ENCODE measurements at regions not wholly inside any gene's neighbourhood (a gene's known extent, or its start where the extent isn't known, plus 50 kb on each side); places are given as distances from the start of the nearest gene placed in this dataset.
A peak's percentile ranks its signal among the peaks of the same experiment; 100 is the strongest.

GRCh38 chr13:24035411-24035810 lies 125.1 kb upstream of the SPATA13 start:
- Histone ChIP-seq H3K4me1 (peaks cover 0 to 68% (median 20%) of the 10 kb centered on the region in 4 donors), H3K27me3 (no peaks in the 10 kb centered on the region), H3K4me3 (no peak overlapping the region), H3K27ac (peak overlapping the region in 1 of 4 donors; percentile 28), H3K9me3 (no peaks in the 10 kb centered on the region), H3K36me3 (no peaks in the 10 kb centered on the region)
- 78 to 80% methylated on average over 5 of the region's 5 CpGs for WGBS, 2 donors
- TF ChIP-seq EP300 (IDR thresholded peaks at IDR 0.05) (no peak), POLR2A (IDR thresholded peaks at IDR 0.05) (no peak), CTCF (IDR thresholded peaks at IDR 0.05) (no peak)
- DNase-seq (ENCODE audit: low spot score in 2 of 2): no peak

- H3K27me3 ChIP-seq: no peaks in the 10 kb centered on the region
- no peak for TF ChIP-seq CTCF (IDR thresholded peaks at IDR 0.05)
- no peak for TF ChIP-seq EP300 (IDR thresholded peaks at IDR 0.05)
- TF ChIP-seq POLR2A (IDR thresholded peaks at IDR 0.05): no peak
- no peaks in the 10 kb centered on the region for H3K9me3 ChIP-seq
- no peaks in the 10 kb centered on the region for H3K36me3 ChIP-seq
- WGBS, 2 donors: 72 to 81% methylated on average over 2 of the region's 2 CpGs
- peak overlapping the region in 2 of 4 donors; percentile 28 to 34 for H3K27ac ChIP-seq
- no peak for DNase-seq (ENCODE audit: low spot score in 2 of 2)
- H3K4me1 ChIP-seq: peaks cover 0 to 74% (median 24%) of the 10 kb centered on the region in 4 donors
- H3K4me3 ChIP-seq: no peak overlapping the region
These were observed 124.4 kb upstream of the SPATA13 start for GRCh38 chr13:24036115-24036514.

GRCh38 chr13:24038405-24038804 lies 122.1 kb upstream of the SPATA13 start:
- no peak for DNase-seq (ENCODE audit: low spot score in 2 of 2)
- H3K9me3 ChIP-seq: no peaks in the 10 kb centered on the region
- no peaks in the 10 kb centered on the region for H3K36me3 ChIP-seq
- WGBS, 2 donors: 34 to 39% methylated on average over 9 of the region's 9 CpGs
- peak overlapping the region; percentile 35 to 91 (median 74) for H3K27ac ChIP-seq
- no peaks in the 10 kb centered on the region for H3K27me3 ChIP-seq
- peaks cover 0 to 67% (median 16%) of the 10 kb centered on the region in 4 donors for H3K4me1 ChIP-seq
- TF ChIP-seq CTCF (IDR thresholded peaks at IDR 0.05) (no peak), EP300 (IDR thresholded peaks at IDR 0.05) (no peak), POLR2A (IDR thresholded peaks at IDR 0.05) (no peak)
- no peak overlapping the region for H3K4me3 ChIP-seq

GRCh38 chr13:24038841-24039330 lies 121.6 kb upstream of the SPATA13 start:
- TF ChIP-seq POLR2A (IDR thresholded peaks at IDR 0.05): no peak
- no peak for TF ChIP-seq CTCF (IDR thresholded peaks at IDR 0.05)
- peak in 1 of 2 donors; percentile 61 for TF ChIP-seq EP300 (IDR thresholded peaks at IDR 0.05)
- WGBS, 2 donors: 12 to 19% methylated on average over 3 of the region's 3 CpGs
- H3K36me3 ChIP-seq: no peaks in the 10 kb centered on the region
- H3K27me3 ChIP-seq: no peaks in the 10 kb centered on the region
- peak overlapping the region; percentile 35 to 91 (median 74) for H3K27ac ChIP-seq
- H3K9me3 ChIP-seq: no peaks in the 10 kb centered on the region
- H3K4me3 ChIP-seq: no peak overlapping the region
- DNase-seq (ENCODE audit: low spot score in 2 of 2): no peak
- H3K4me1 ChIP-seq: peaks cover 0 to 67% (median 12%) of the 10 kb centered on the region in 4 donors

GRCh38 chr13:24039621-24040475 lies 120.7 kb upstream of the SPATA13 start:
- H3K9me3 ChIP-seq: no peaks in the 10 kb centered on the region
- peak overlapping the region; percentile 35 to 91 (median 74) for H3K27ac ChIP-seq
- 72 to 81% methylated on average over 7 of the region's 7 CpGs for WGBS, 2 donors
- TF ChIP-seq POLR2A (IDR thresholded peaks at IDR 0.05) (no peak), EP300 (IDR thresholded peaks at IDR 0.05) (no peak), CTCF (IDR thresholded peaks at IDR 0.05) (no peak)
- peaks cover 0 to 64% (median 15%) of the 10 kb centered on the region in 4 donors for H3K4me1 ChIP-seq
- H3K36me3 ChIP-seq: no peaks in the 10 kb centered on the region
- H3K27me3 ChIP-seq: no peaks in the 10 kb centered on the region
- DNase-seq (ENCODE audit: low spot score in 2 of 2): no peak
- H3K4me3 ChIP-seq: no peak overlapping the region
